Islet precursor cell (in vitro differentiated cells): ENCODE measurements at regions not wholly inside any gene's neighbourhood (a gene's known extent, or its start where the extent isn't known, plus 50 kb on each side); places are given as distances from the start of the nearest gene placed in this dataset.

Experiments used
- DNase-seq: peaks from one replicate; pipeline ENCODE4 v3.0.0-alpha.2; 2018

DNA sequence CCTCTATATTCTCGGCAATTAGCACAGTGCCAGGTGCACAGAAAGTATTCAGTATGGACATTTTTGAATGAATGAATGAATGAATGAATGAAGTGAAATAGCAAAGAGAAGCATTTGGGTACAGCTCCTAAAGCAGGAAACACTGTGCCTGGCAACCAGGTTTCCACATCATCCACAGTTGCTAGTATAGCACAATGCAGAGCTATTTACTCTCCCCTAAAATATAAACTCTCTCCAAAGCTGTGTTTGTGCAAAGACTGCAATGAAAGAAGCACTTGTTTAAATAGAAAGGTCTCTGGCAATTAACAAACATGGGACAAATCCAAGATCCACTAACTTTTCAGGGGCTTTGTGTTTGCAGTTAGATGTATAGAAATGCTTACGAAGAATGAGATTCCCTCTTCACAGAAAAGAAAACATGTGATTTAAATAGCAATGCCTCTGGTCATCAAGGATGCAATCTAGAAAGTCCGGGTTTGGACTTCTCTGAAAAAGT, 103.0 kb upstream of the OPCML start:
- no peak for DNase-seq

GRCh38 chr11:133628371-133628770, 96.1 kb upstream of the OPCML start:
- DNase-seq: peak; percentile 10

DNA sequence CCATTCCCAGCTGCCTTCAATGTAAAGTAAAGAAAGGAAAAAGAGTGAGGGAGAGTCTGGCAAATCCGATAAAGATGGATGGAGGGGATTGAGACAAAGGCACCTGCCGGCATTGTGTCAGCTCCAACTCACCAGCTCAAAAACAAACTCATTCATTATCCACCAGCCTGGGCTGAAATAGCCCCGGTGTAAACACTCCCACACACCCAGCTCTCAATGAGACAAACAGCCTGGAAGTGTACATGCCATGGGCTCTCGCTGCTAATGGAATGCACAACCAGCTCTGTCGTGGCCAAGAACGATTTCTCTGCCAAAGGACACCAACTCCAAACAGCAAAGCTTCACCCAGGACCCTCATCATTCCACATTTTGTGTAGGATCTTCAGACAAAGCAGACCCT, 89.3 kb upstream of the OPCML start:
- peak; percentile 36 for DNase-seq

DNA sequence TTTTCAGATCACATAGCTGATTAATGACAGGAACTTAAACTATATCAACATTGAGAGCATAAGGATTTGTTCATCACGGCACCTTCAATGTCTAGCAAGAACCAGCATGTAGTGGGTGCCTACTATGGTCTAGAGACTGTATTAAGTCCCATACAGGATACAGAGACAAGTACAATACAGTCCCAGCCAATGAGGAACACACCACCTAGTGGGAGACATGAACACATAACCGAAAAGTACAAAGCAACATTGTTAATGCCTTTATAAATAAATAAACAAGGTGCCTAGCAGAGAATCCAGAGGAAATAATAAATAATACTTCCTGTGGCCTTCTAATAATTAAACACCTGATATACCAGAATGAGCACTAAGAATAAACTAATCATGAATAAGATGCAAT, 87.7 kb upstream of the OPCML start:
- DNase-seq: peak; percentile 38

DNA sequence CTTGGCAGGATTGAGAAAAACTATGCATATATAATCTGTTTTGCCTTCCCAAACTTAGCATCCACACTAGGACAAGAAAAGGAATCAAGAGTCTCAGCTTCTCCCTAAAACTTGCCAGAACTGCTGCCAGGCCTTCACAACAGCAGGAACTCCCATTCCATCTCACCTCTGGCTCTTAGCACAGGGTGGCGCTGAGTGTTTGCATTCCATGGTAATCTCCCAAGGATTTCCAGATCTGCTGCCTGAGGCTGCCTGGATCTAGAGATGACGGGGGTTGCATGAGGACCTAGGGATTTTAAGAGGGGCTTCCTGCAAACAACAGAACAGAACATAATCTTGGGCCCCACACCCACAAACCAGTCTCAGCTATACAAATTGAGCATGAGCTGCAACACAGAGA, 87.1 kb upstream of the OPCML start:
- DNase-seq: peak; percentile 80

- no peak for DNase-seq
Measured at GRCh38 chr11:133618544-133618943, 86.2 kb upstream of the OPCML start.

DNA sequence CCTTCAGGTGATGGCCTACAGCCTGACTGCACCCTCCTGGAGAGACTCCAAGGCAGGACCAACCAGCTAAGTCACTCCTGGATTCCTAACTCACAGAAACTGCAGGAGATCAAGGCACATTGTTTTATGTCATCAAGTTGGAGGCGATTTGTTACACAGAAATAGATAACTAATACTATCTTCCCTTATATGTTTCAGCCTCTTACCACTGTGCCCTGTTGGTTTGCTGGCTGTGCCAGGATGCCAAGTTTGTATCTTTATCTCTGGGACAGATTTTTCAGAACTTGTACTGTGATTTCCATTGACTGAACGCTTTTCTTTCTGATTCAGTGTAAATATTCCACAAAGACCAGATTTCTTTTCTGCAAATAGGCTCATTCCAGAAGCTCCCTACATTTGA, 76.2 kb upstream of the OPCML start:
- no peak for DNase-seq

GRCh38 chr11:133606124-133606523, 73.8 kb upstream of the OPCML start:
- DNase-seq: no peak

DNA sequence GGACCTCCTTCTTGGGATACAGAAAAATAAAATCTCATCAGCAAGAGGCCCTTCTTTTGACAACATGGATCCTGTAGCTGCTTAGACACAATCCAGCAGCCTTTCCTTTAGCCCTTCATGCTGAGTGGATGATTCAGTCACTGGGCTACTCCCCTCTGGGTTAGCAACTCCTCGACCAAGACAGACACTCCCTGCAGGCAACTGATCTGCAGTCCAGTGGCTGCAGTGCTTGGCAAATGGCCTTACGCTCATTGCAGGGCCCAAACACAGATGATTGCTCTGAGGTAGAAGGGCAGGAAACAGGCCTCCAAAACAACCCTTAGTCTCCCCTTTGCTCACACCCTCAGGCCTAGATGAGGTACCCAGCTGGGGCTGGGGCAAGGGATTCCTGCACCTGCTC, 73.2 kb upstream of the OPCML start:
- peak; percentile 70 for DNase-seq

- DNase-seq: no peak
Measured at GRCh38 chr11:133601641-133602040, 69.3 kb upstream of the OPCML start.

DNA sequence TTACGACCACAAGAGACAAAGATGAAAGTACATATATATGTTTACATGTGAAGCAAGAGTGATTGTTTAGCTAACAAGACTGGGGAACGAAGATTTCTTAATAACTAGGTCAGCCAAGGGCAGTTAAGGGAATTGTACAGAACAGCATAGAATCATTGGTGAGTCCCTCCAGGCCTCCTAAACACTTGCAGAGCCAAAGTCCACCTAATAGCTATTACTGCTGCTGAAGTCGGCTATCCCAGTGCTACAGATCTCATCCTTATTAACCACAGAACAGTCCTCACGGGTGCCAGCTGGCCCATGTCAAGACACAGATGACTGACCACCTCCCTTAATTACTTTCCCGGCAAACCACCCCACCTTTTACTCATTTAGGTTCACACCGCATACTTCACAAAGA, 68.5 kb upstream of the OPCML start:
- DNase-seq: peak; percentile 12

DNA sequence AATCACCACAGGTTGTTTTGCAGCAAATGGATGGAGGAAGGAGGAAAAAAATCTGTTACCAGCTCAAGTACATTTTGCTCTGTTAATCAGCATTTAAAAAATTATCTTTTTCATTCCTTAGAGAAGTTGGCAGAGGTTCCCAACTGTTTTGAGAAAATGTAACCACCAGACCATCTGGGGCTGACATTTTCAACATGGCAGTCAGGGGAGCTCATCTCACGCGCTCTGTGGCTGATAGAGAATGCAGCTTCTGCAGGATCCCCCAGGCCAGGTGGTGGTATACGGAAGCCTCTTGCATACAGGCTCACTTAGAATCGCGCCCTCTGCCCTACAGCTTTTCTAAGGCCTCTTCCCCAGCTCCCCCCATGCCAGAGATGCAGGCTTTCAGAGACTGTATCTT, 68.0 kb upstream of the OPCML start:
- peak; percentile 16 for DNase-seq

DNA sequence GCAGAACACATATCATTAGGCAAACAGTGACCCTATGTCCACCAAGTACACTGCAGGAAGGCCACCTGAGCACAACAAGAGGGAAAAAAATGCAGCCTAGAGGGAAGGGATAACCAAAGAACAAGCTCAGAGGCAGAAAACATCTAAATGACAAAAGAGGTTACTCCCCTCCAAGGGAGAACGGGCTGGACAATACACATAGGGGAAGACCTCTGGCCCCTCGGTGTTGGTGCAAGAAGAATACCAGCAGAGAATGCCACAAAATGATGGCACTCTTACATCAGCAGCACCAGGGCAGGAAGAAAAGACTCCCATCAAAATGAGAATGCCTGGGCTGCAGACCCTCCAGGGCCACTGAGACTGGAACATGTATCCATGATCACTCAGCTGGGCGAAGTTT, 66.6 kb upstream of the OPCML start:
- peak; percentile 16 for DNase-seq

GRCh38 chr11:133597236-133597635, 64.9 kb upstream of the OPCML start:
- DNase-seq: no peak

DNA sequence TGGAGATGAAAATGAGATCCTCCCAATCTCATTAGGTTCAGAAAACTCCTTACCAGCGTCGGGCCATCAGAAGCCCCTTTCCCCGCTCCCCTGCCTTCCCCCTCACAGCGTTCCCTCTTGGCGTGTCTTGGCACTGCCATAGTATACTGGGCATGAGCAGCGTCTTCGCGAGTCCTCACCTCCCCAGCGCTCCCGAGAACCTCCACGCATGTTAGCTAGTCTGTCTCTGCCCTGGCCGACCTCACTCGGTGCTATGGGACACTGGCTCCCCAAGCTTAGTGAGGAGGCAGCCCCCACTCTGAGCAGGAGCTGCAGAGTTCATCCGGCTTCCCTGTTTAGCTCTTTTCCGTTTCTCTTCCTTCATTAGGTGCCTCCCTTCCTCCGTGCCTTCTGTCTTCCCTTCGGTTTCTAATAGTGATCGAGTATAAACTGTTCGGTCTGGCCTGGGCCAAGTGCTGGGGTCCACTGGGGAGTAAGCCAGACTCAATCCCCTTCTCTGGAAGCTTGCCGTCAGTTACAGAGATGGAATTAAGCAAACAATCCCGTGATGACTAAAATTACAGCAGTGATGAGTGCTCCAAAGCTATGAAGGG, 63.8 kb upstream of the OPCML start:
- peak; percentile 31 for DNase-seq

GRCh38 chr11:133593036-133593435, 60.7 kb upstream of the OPCML start:
- DNase-seq: no peak

DNA sequence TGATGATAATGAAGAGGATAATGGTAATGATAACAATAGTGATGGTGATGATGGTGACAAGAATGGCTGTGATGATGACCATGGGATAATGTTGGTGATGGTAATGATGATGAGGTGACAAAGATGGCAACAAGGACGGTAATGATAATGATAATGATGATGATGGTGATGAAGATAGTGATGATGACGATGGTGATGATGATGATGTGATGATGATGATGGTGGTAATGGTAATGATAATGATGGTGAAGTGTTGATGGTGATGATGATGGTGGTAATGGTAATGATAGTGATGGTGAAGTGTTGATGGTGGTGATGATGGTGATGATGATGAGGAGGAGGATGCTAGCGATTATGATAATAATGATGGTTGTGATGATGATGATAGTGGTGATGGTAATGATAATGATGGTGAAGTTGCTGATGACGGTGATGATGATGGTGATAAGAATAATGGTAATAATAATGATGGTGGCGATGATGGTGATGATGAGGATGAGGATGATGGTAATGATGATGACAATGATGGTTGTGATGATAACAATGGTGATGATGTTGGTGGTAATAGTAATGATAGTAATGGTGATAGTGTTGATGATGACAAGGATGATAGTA, 54.7 kb upstream of the OPCML start:
- no peak for DNase-seq

DNA sequence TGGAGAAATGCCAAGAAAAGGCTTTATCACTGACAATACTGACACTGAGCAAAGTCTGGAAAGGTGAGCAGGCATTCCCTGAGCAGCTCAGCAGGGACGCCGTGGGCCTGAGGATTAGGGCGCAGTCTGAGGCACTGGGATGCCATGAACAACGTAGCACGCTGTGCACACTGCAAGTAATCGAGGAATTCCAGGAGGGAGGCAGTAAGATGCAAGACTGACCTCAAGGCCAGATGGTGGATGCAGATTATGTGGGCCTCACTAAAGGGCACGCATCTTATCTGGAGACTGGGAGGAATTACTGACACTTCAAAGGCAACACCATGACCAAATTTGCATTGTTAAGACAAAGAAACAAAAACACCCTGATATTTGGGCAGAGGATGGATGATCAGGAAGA, 50.4 kb upstream of the OPCML start:
- DNase-seq: no peak

DNA sequence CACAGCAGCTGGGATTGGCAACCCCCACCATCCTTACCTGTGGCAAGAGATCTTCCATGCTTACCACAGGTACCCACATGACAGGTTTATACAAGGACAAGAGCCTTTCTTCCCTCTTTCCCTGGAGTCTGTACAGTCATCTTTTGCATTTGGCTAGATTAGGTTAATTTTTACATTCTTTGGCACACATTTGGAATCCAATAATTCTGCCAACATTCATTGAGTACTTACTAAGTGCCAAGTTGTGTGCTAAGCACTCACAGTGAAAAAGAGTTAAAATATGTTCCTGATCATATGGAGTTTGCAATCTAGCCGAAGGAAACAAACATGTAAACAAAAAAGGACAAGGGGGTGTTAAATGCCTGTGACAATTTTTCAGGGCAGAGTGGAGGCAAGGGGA, 50.0 kb upstream of the OPCML start:
- no peak for DNase-seq
